ENCODE measurements at regions not wholly inside any gene's neighbourhood (a gene's known extent, or its start where the extent isn't known, plus 50 kb on each side); places are given as distances from the start of the nearest gene placed in this dataset.

DNA sequence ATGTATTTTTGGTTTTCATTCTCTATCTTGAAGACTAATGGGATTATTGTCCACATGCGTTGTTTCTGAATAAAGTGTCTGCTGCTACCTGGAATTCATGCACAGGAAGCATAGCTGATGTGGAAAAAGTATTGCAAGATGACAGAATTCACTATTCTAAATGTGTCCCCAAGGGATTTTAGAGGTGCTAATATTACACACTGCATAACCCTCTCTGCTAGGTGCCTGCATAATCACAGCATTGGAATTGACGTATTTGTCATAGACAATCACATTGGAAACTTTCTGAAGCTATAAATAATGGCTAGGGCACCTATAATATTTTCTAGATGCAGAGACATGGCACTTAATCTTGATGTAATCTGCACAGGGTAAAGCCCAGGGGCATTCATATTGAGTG, 496.1 kb downstream of the JRKL start:
- no peak overlapping the region for H3K4me3 ChIP-seq
- no peak overlapping the region for H3K27ac ChIP-seq
- no peaks in the 10 kb centered on the region for H3K4me1 ChIP-seq
- H3K9me3 ChIP-seq, result no peaks in the 10 kb centered on the region
- intact Hi-C loops (cut with DNase I), result no loop called here
- H3K36me3 ChIP-seq, result no peaks in the 10 kb centered on the region
- TF ChIP-seq, protein P1, sequence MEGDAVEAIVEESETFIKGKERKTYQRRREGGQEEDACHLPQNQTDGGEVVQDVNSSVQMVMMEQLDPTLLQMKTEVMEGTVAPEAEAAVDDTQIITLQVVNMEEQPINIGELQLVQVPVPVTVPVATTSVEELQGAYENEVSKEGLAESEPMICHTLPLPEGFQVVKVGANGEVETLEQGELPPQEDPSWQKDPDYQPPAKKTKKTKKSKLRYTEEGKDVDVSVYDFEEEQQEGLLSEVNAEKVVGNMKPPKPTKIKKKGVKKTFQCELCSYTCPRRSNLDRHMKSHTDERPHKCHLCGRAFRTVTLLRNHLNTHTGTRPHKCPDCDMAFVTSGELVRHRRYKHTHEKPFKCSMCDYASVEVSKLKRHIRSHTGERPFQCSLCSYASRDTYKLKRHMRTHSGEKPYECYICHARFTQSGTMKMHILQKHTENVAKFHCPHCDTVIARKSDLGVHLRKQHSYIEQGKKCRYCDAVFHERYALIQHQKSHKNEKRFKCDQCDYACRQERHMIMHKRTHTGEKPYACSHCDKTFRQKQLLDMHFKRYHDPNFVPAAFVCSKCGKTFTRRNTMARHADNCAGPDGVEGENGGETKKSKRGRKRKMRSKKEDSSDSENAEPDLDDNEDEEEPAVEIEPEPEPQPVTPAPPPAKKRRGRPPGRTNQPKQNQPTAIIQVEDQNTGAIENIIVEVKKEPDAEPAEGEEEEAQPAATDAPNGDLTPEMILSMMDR (IDR thresholded peaks at IDR 0.05), result no peak
- DNase-seq (ENCODE audit: low spot score in 2 of 2), result no peak
- H3K27me3 ChIP-seq, result no peaks in the 10 kb centered on the region

DNA sequence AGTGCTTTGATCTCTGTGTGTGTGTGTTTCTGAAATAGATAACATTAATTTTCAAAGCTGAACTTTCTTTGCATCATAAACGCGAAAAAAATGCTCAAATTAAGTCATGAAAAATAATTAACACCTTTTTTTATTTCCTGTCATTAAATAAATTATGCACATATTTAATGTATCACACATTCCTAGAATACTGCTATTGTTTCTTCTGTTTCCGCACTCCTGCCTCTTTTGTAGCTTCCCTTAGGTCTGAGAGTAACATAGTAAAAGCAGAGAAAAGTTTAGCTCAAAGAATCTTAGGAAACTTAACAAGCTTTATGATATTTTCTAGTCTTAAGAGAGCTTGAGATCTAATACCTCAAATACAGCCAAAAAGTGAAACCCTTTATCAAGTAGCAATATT, 504.2 kb downstream of the JRKL start:
- no peak for DNase-seq (ENCODE audit: low spot score in 2 of 2)
- H3K36me3 ChIP-seq, result no peaks in the 10 kb centered on the region
- no peak overlapping the region for H3K4me3 ChIP-seq
- no peaks in the 10 kb centered on the region for H3K9me3 ChIP-seq
- H3K4me1 ChIP-seq, result no peaks in the 10 kb centered on the region
- no peak overlapping the region for H3K27ac ChIP-seq
- intact Hi-C loops (cut with DNase I), result no loop called here
- TF ChIP-seq, protein P1 (IDR thresholded peaks at IDR 0.05), result no peak
- H3K27me3 ChIP-seq, result no peaks in the 10 kb centered on the region

DNA sequence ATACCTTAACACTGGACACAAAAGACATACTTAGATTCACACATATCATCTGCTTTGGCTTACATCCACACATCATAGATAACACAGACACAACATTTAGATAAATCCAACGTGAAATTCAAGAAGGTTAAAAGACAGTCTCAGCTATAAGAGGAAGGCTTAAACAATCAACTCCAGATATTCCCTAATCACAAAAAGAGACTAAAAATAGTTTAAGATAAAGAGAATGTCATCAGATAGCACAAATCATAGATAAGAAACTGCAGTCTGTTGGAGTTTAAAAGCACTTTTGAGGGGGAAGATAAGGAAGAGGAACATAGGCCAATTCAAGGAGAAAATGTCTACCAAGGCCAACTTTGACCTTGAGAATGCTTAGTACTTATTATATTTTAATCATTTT, 504.8 kb downstream of the JRKL start:
- H3K36me3 ChIP-seq, result no peaks in the 10 kb centered on the region
- H3K4me1 ChIP-seq, result no peaks in the 10 kb centered on the region
- H3K4me3 ChIP-seq, result no peak overlapping the region
- no peaks in the 10 kb centered on the region for H3K27me3 ChIP-seq
- intact Hi-C loops (cut with DNase I), result no loop called here
- no peak for DNase-seq (ENCODE audit: low spot score in 2 of 2)
- TF ChIP-seq, protein P1 (IDR thresholded peaks at IDR 0.05), result no peak
- H3K27ac ChIP-seq, result no peak overlapping the region
- H3K9me3 ChIP-seq, result no peaks in the 10 kb centered on the region

DNA sequence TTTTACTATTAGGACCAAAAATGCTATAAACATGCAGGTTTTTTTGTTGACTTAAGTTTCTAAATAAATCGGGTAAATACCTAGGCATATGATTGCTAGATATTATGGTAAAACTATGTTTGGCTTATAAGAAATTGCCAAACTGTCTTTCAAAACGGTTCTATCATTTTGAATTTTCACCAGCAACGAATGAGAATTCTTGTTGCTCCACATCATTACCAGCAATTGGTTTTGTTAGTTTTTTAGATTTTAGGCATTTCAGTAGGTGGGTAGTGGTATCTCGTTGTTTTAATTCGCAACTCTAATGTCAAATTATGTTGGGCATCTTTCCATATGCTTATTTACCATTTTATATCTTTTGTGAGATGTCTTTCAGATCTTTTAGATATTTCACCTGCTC, 510.2 kb downstream of the JRKL start:
- TF ChIP-seq, protein P1 (IDR thresholded peaks at IDR 0.05), result no peak
- no peaks in the 10 kb centered on the region for H3K4me1 ChIP-seq
- H3K36me3 ChIP-seq, result no peaks in the 10 kb centered on the region
- no peaks in the 10 kb centered on the region for H3K27me3 ChIP-seq
- no peaks in the 10 kb centered on the region for H3K9me3 ChIP-seq
- H3K4me3 ChIP-seq, result no peak overlapping the region
- H3K27ac ChIP-seq, result no peak overlapping the region
- DNase-seq (ENCODE audit: low spot score in 2 of 2), result no peak
- intact Hi-C loops (cut with DNase I), result no loop called here

DNA sequence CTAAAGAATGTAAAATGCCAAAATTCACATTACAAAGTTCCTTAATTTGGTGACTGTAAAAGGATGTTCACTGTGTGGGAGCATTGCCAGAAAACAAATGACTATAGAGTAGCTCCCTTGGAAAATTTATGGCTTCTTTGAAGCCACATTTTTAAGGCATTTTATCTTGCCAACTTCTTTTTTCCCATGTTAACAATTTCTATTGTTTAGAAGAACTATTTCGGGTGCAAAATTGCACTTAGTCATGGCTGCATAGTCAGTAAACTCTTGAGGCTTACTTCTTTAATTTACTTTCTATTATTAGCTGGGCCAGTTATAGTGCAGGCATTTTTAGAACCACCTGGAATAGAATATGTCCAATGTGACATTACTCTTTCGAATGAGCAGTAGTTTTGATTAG, 515.3 kb downstream of the JRKL start:
- H3K27ac ChIP-seq, result no peak overlapping the region
- no peak for DNase-seq (ENCODE audit: low spot score in 2 of 2)
- H3K4me3 ChIP-seq, result no peak overlapping the region
- TF ChIP-seq, protein P1 (IDR thresholded peaks at IDR 0.05), result no peak
- H3K36me3 ChIP-seq, result no peaks in the 10 kb centered on the region
- intact Hi-C loops (cut with DNase I), result no loop called here
- H3K9me3 ChIP-seq, result no peaks in the 10 kb centered on the region
- H3K4me1 ChIP-seq, result no peaks in the 10 kb centered on the region
- H3K27me3 ChIP-seq, result no peaks in the 10 kb centered on the region

DNA sequence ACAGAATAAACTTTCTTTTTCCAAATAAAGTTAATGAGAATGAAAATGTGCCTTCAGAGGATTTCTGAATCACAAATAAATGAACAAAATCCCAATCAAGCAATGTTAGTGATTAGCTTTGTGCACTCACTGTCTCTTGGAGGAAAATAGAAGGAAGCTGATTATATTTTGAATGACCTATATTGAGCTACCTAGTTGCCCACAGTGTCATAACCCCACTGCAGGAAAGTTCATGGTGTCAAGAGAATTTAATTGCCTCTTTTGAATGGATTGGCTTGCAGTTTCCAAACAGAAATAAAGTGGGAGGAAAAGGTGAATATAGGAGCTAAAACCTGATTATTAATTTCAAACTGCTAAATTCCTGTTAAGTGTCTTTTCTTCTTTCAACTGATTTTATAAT, 515.9 kb downstream of the JRKL start:
- TF ChIP-seq, protein P1 (IDR thresholded peaks at IDR 0.05), result no peak
- H3K27ac ChIP-seq, result no peak overlapping the region

More for the DNA sequence above, 515.9 kb downstream of the JRKL start:
- no peak for DNase-seq (ENCODE audit: low spot score in 2 of 2)
- no peaks in the 10 kb centered on the region for H3K4me1 ChIP-seq
- H3K9me3 ChIP-seq, result no peaks in the 10 kb centered on the region
- no peaks in the 10 kb centered on the region for H3K27me3 ChIP-seq
- H3K4me3 ChIP-seq, result no peak overlapping the region
- no peaks in the 10 kb centered on the region for H3K36me3 ChIP-seq
- intact Hi-C loops (cut with DNase I), result no loop called here

Measured in ascending aorta (tissue), 2 donors.